ENCODE measurements at regions not wholly inside any gene's neighbourhood (a gene's known extent, or its start where the extent isn't known, plus 50 kb on each side); places are given as distances from the start of the nearest gene placed in this dataset.

GRCh38 chr2:192544371-192544955, 349.7 kb upstream of the TMEFF2 start:
- no peak for TF ChIP-seq CTCF (IDR thresholded peaks at IDR 0.05)
- no peak for TF ChIP-seq POLR2A (IDR thresholded peaks at IDR 0.05)

Measured in suprapubic skin (tissue), 3 donors.